ENCODE measurements at regions not wholly inside any gene's neighbourhood (a gene's known extent, or its start where the extent isn't known, plus 50 kb on each side); places are given as distances from the start of the nearest gene placed in this dataset.

GRCh38 chr6:43923376-43924221 lies 153.6 kb downstream of the VEGFA start:
- BruUV-seq (replicated peaks): no TSS peak
- Histone ChIP-seq H3K27me3 (ENCODE audit: control insufficient read depth in 2 of 2, insufficient read depth in 2 of 2, low read length in 2 of 2) (no peaks in the 10 kb centered on the region), H3K9ac (replicated peaks; ENCODE audit: extremely low read depth, insufficient read depth, low read length) (no peak overlapping the region), H3K4me3 (replicated peaks in 1 of 3; ENCODE audit: insufficient read depth in 1 of 3, low read depth in 1 of 3, low read length in 3 of 3) (no peak overlapping the region), H3K79me2 (ENCODE audit: control insufficient read depth, insufficient read depth, low read length) (no peaks in the 10 kb centered on the region), H3K4me1 (ENCODE audit: control insufficient read depth, extremely low read depth, insufficient read depth, low read length) (peaks cover 2% of the 10 kb centered on the region), H3K4me2 (ENCODE audit: insufficient read depth, low read length) (no peak overlapping the region), H3K36me3 (ENCODE audit: control insufficient read depth in 2 of 2, extremely low read depth in 1 of 2, insufficient read depth in 2 of 2, low read length in 2 of 2) (no peaks in the 10 kb centered on the region), H3K9me1 (replicated peaks; ENCODE audit: control insufficient read depth, extremely low read depth, insufficient read depth, low read length) (no peaks in the 10 kb centered on the region), H4K20me1 (replicated peaks; ENCODE audit: control insufficient read depth, extremely low read depth, insufficient read depth, low read length) (no peaks in the 10 kb centered on the region), H3K27ac (ENCODE audit: insufficient read depth, low read depth, low read length) (no peak overlapping the region), H3K9me3 (replicated peaks; ENCODE audit: control insufficient read depth, insufficient read depth, low read length) (no peaks in the 10 kb centered on the region), H2AFZ (ENCODE audit: low read depth, low read length) (no peak overlapping the region)
- TF ChIP-seq EZH2 (IDR thresholded peaks at IDR 0.05; ENCODE audit: borderline replicate concordance, low read depth, low read length, severe bottlenecking): no peak
- no peak for TF ChIP-seq POLR2A (IDR thresholded peaks at IDR 0.05; ENCODE audit: low read depth, low read length)
- TF ChIP-seq JUN (IDR thresholded peaks at IDR 0.05; ENCODE audit: borderline replicate concordance, insufficient read depth, insufficient read length, low read depth): no peak
- TF ChIP-seq, protein P1, sequence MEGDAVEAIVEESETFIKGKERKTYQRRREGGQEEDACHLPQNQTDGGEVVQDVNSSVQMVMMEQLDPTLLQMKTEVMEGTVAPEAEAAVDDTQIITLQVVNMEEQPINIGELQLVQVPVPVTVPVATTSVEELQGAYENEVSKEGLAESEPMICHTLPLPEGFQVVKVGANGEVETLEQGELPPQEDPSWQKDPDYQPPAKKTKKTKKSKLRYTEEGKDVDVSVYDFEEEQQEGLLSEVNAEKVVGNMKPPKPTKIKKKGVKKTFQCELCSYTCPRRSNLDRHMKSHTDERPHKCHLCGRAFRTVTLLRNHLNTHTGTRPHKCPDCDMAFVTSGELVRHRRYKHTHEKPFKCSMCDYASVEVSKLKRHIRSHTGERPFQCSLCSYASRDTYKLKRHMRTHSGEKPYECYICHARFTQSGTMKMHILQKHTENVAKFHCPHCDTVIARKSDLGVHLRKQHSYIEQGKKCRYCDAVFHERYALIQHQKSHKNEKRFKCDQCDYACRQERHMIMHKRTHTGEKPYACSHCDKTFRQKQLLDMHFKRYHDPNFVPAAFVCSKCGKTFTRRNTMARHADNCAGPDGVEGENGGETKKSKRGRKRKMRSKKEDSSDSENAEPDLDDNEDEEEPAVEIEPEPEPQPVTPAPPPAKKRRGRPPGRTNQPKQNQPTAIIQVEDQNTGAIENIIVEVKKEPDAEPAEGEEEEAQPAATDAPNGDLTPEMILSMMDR (IDR thresholded peaks at IDR 0.05; ENCODE audit: extremely low read depth in 1 of 2, insufficient read depth in 1 of 2, low read depth in 1 of 2, low read length in 2 of 2): no peak
- TF ChIP-seq POLR2AphosphoS5 (IDR thresholded peaks at IDR 0.05; ENCODE audit: insufficient read depth, low read depth, low read length): no peak
- TF ChIP-seq, protein P2, sequence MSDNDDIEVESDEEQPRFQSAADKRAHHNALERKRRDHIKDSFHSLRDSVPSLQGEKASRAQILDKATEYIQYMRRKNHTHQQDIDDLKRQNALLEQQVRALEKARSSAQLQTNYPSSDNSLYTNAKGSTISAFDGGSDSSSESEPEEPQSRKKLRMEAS (IDR thresholded peaks at IDR 0.05; ENCODE audit: insufficient read depth, insufficient read length): no peak
- no peak for TF ChIP-seq GATA2 (IDR thresholded peaks at IDR 0.05; ENCODE audit: insufficient read depth, insufficient read length, low read depth, low read length)
- no peak for TF ChIP-seq MYC (IDR thresholded peaks at IDR 0.05; ENCODE audit: low read depth, low read length)
- TF ChIP-seq FOS (IDR thresholded peaks at IDR 0.05; ENCODE audit: borderline replicate concordance, insufficient read depth, low read length): no peak
- CTCF ChIA-PET: interaction anchor here (4.3 kb wide), 1 partner anchor 9 kb away, joined by 20 read pairs; no protein-coding TSS in a partner anchor
- POLR2A ChIA-PET: no interaction called here
- no peak for FAIRE-seq
- dilution Hi-C loops (cut with MboI; ENCODE audit: extremely low pct_ligation_motif_present, low sequenced_read_pairs): no loop called here
- DNase-seq (ENCODE audit: low read depth, low spot score): no peak
- intact Hi-C loops (cut with micrococcal nuclease): no loop called here

Data from endothelial cell of umbilical vein (primary cell).